ENCODE measurements at regions not wholly inside any gene's neighbourhood (a gene's known extent, or its start where the extent isn't known, plus 50 kb on each side); places are given as distances from the start of the nearest gene placed in this dataset.

GRCh38 chr12:59459966-59460660, 135.7 kb upstream of the SLC16A7 start:
- TF ChIP-seq POLR2A (IDR thresholded peaks at IDR 0.05; ENCODE audit: low read depth, low read length) = no peak
- TF ChIP-seq MAFK (IDR thresholded peaks at IDR 0.05; ENCODE audit: low read depth, low read length) = no peak
- TF ChIP-seq, protein P1, sequence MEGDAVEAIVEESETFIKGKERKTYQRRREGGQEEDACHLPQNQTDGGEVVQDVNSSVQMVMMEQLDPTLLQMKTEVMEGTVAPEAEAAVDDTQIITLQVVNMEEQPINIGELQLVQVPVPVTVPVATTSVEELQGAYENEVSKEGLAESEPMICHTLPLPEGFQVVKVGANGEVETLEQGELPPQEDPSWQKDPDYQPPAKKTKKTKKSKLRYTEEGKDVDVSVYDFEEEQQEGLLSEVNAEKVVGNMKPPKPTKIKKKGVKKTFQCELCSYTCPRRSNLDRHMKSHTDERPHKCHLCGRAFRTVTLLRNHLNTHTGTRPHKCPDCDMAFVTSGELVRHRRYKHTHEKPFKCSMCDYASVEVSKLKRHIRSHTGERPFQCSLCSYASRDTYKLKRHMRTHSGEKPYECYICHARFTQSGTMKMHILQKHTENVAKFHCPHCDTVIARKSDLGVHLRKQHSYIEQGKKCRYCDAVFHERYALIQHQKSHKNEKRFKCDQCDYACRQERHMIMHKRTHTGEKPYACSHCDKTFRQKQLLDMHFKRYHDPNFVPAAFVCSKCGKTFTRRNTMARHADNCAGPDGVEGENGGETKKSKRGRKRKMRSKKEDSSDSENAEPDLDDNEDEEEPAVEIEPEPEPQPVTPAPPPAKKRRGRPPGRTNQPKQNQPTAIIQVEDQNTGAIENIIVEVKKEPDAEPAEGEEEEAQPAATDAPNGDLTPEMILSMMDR (conservative IDR thresholded peaks at IDR 0.05; ENCODE audit: low read depth, low read length) = no peak
- TF ChIP-seq CHD1 (IDR thresholded peaks at IDR 0.05; ENCODE audit: low read depth, low read length) = no peak
- TF ChIP-seq RFX5 (IDR thresholded peaks at IDR 0.05; ENCODE audit: low read depth, low read length) = no peak
- no peak for TF ChIP-seq RAD21 (IDR thresholded peaks at IDR 0.05; ENCODE audit: low read length)
- no peak for TF ChIP-seq RCOR1 (IDR thresholded peaks at IDR 0.05; ENCODE audit: insufficient replicate concordance, low read length)
- no peak for TF ChIP-seq MAZ (IDR thresholded peaks at IDR 0.05; ENCODE audit: borderline replicate concordance, low read depth, low read length)
- TF ChIP-seq, protein P2, sequence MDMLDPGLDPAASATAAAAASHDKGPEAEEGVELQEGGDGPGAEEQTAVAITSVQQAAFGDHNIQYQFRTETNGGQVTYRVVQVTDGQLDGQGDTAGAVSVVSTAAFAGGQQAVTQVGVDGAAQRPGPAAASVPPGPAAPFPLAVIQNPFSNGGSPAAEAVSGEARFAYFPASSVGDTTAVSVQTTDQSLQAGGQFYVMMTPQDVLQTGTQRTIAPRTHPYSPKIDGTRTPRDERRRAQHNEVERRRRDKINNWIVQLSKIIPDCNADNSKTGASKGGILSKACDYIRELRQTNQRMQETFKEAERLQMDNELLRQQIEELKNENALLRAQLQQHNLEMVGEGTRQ (IDR thresholded peaks at IDR 0.05; ENCODE audit: low read depth, low read length) = no peak
- TF ChIP-seq FOS (IDR thresholded peaks at IDR 0.05; ENCODE audit: low read depth, low read length) = no peak
- no peak for TF ChIP-seq BHLHE40 (IDR thresholded peaks at IDR 0.05; ENCODE audit: low read depth, low read length)

Measured in IMR-90 (cell line).